Mesenchymal stem cell (in vitro differentiated cells and primary cell): ENCODE measurements at regions not wholly inside any gene's neighbourhood (a gene's known extent, or its start where the extent isn't known, plus 50 kb on each side); places are given as distances from the start of the nearest gene placed in this dataset.

Source experiments
- DNase-seq: peaks from one replicate; pipeline ENCODE4 v3.0.0-alpha.2; 2013
- H2AFZ ChIP-seq: one replicate; pipeline ENCODE4 v1.6.1; 2013; ENCODE audit warnings: low read depth, mild to moderate bottlenecking, control low read depth, inconsistent platforms, low read length, moderate library complexity
- H2AK5ac ChIP-seq: 2 replicates; pipeline ENCODE4 v1.6.1; 2013; ENCODE audit warnings: low read length, moderate library complexity, mild to moderate bottlenecking, inconsistent platforms; ENCODE audit not compliant: severe bottlenecking
- H2BK120ac ChIP-seq: one replicate; pipeline ENCODE4 v1.6.1; 2013; ENCODE audit warnings: low read depth, mild to moderate bottlenecking, inconsistent platforms, low read length, moderate library complexity
- H2BK12ac ChIP-seq, 2 experiments: one replicate each; pipeline ENCODE4 v1.6.1; 2013; ENCODE audit warnings: inconsistent platforms in 2 of 2, low read length in 2 of 2, mild to moderate bottlenecking in 2 of 2, moderate library complexity in 2 of 2, control low read depth in 1 of 2
- H2BK15ac ChIP-seq: one replicate; pipeline ENCODE4 v1.6.1; 2013; ENCODE audit warnings: mild to moderate bottlenecking, low read depth, inconsistent platforms; ENCODE audit not compliant: poor library complexity, severe bottlenecking
- H2BK5ac ChIP-seq: 2 replicates; pipeline ENCODE4 v1.6.1; 2013; ENCODE audit warnings: low read depth, mild to moderate bottlenecking, low read length, control low read depth, inconsistent platforms; ENCODE audit not compliant: poor library complexity, severe bottlenecking
- H3K14ac ChIP-seq, 2 experiments: one replicate each; pipeline ENCODE4 v1.6.1; 2013; ENCODE audit warnings: inconsistent platforms in 2 of 2, low read length in 2 of 2, control low read depth in 1 of 2, mild to moderate bottlenecking in 1 of 2, moderate library complexity in 1 of 2
- H3K18ac ChIP-seq, 2 experiments: one replicate each; pipeline ENCODE4 v1.6.1; 2013; ENCODE audit warnings: inconsistent platforms in 2 of 2, low read length in 2 of 2, control low read depth in 1 of 2, low read depth in 1 of 2, mild to moderate bottlenecking in 1 of 2
- H3K23ac ChIP-seq, 2 experiments: one replicate each; pipeline ENCODE4 v1.6.1; 2013; ENCODE audit warnings: inconsistent platforms in 2 of 2, low read length in 2 of 2, mild to moderate bottlenecking in 2 of 2, moderate library complexity in 2 of 2, control low read depth in 1 of 2
- H3K27ac ChIP-seq: 2 replicates; pipeline ENCODE4 v1.5.1; 2013; ENCODE audit warnings: mild to moderate bottlenecking, moderate library complexity, low read length, control low read depth, inconsistent platforms; ENCODE audit not compliant: poor library complexity, severe bottlenecking
- H3K27me3 ChIP-seq, 2 experiments: 2 replicates each; pipeline versions ENCODE4 v1.6.1 to v1.7.0; 2013; ENCODE audit warnings: low read length in 2 of 2, mild to moderate bottlenecking in 2 of 2, moderate library complexity in 2 of 2, control low read depth in 1 of 2, inconsistent platforms in 1 of 2; ENCODE audit not compliant: control insufficient read depth in 1 of 2, insufficient read depth in 1 of 2
- H3K36me3 ChIP-seq, 2 experiments: 2 replicates each; pipeline versions ENCODE4 v1.6.1 to v1.7.0; 2013; ENCODE audit warnings: low read length in 2 of 2, control low read depth in 1 of 2, inconsistent platforms in 1 of 2, low read depth in 1 of 2, mild to moderate bottlenecking in 1 of 2; ENCODE audit not compliant: insufficient read depth in 2 of 2, control insufficient read depth in 1 of 2
- H3K4ac ChIP-seq, 2 experiments: one replicate each; pipeline ENCODE4 v1.6.1; 2013; ENCODE audit warnings: inconsistent platforms in 2 of 2, low read length in 2 of 2, mild to moderate bottlenecking in 2 of 2, moderate library complexity in 2 of 2, control low read depth in 1 of 2, low read depth in 1 of 2
- H3K4me1 ChIP-seq: 2 replicates; pipeline ENCODE4 v1.6.1; 2013; ENCODE audit warnings: low read depth, low read length, control low read depth; ENCODE audit not compliant: control insufficient read depth, insufficient read depth
- H3K4me2 ChIP-seq: 2 replicates; pipeline ENCODE4 v1.6.1; 2013; ENCODE audit warnings: low read length, mild to moderate bottlenecking, inconsistent platforms; ENCODE audit not compliant: poor library complexity, severe bottlenecking
- H3K4me3 ChIP-seq, 2 experiments: 2 replicates each; pipeline versions ENCODE4 v1.5.1 to v1.7.0; 2013; ENCODE audit warnings: low read length in 2 of 2, mild to moderate bottlenecking in 2 of 2, control low read depth in 1 of 2, low read depth in 1 of 2; ENCODE audit not compliant: insufficient read depth in 1 of 2
- H3K79me1 ChIP-seq: replicated peaks from 2 replicates; pipeline ENCODE4 v1.6.1; 2013; ENCODE audit warnings: mild to moderate bottlenecking, control low read depth, low read length, inconsistent platforms; ENCODE audit not compliant: poor library complexity, severe bottlenecking
- H3K9ac ChIP-seq: 2 replicates; pipeline ENCODE4 v1.7.0; 2013; ENCODE audit warnings: mild to moderate bottlenecking, low read length, moderate library complexity
- H3K9me3 ChIP-seq: 2 replicates; pipeline ENCODE4 v1.7.0; 2013; ENCODE audit warnings: mild to moderate bottlenecking, low read length; ENCODE audit not compliant: control insufficient read depth
- H4K8ac ChIP-seq: one replicate; pipeline ENCODE4 v1.6.1; 2013; ENCODE audit warnings: inconsistent platforms, mild to moderate bottlenecking, low read length, moderate library complexity
- H4K91ac ChIP-seq: one replicate; pipeline ENCODE4 v1.6.1; 2013; ENCODE audit warnings: mild to moderate bottlenecking, low read length, inconsistent platforms
- WGBS: methylation state at CpG from one replicate; pipeline ENCODE4 v1.1.7; 2013; ENCODE audit warnings: mixed read lengths; 5-methylcytosine and 5-hydroxymethylcytosine counted together

GRCh38 chr12:28955491-28955890 is 193.6 kb upstream of the FAR2 start:
- no peak overlapping the region for H3K23ac ChIP-seq
- H3K79me1 ChIP-seq = no peaks in the 10 kb centered on the region
- no peak overlapping the region for H2BK15ac ChIP-seq
- no peak overlapping the region for H2BK12ac ChIP-seq
- no peak overlapping the region for H3K4me2 ChIP-seq
- DNase-seq = no peak
- WGBS = 86% methylated on average over 2 of the region's 2 CpGs
- H3K4ac ChIP-seq = no peak overlapping the region
- no peak overlapping the region for H3K27ac ChIP-seq
- H4K91ac ChIP-seq = no peak overlapping the region
- no peak overlapping the region for H3K18ac ChIP-seq
- no peak overlapping the region for H4K8ac ChIP-seq
- H3K36me3 ChIP-seq = no peaks in the 10 kb centered on the region
- no peaks in the 10 kb centered on the region for H3K4me1 ChIP-seq
- H3K27me3 ChIP-seq = no peaks in the 10 kb centered on the region
- no peak overlapping the region for H2AFZ ChIP-seq
- H3K4me3 ChIP-seq = no peak overlapping the region
- H2BK120ac ChIP-seq = no peak overlapping the region
- peak overlapping the region; percentile 49 for H3K9ac ChIP-seq
- H2BK5ac ChIP-seq = no peak overlapping the region
- H3K9me3 ChIP-seq = no peaks in the 10 kb centered on the region
- no peak overlapping the region for H2AK5ac ChIP-seq
- no peak overlapping the region for H3K14ac ChIP-seq

DNA sequence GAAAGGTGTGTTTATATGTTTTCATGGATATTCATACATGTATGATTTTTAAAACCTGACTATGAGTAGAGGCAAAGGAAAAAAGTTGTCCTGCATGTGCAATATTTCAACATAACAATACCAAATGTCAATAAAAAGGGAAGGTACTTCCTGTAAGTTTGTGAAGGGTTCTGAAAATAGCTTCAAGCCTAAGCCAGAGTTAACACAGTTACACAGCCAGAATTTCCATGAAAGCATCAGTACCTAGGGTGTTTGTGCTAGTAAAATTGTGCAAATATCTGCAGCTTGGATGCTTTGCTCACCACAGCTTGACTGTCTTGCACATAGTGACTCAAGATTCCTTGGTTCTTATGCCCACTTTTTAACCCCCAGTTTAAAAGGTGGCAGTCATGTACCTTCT is 193.1 kb upstream of the FAR2 start:
- Histone ChIP-seq H3K4me3 (no peak overlapping the region), H3K14ac (no peak overlapping the region), H2BK120ac (no peak overlapping the region), H3K9ac (peak overlapping the region; percentile 49), H3K36me3 (no peaks in the 10 kb centered on the region), H3K4ac (no peak overlapping the region), H2BK5ac (no peak overlapping the region), H3K4me2 (no peak overlapping the region), H3K23ac (no peak overlapping the region), H2BK12ac (no peak overlapping the region), H3K4me1 (no peaks in the 10 kb centered on the region), H3K9me3 (no peaks in the 10 kb centered on the region), H3K18ac (no peak overlapping the region), H3K27me3 (no peaks in the 10 kb centered on the region), H3K79me1 (no peaks in the 10 kb centered on the region), H3K27ac (no peak overlapping the region), H4K8ac (no peak overlapping the region), H4K91ac (no peak overlapping the region), H2BK15ac (no peak overlapping the region), H2AFZ (no peak overlapping the region), H2AK5ac (no peak overlapping the region)
- no peak for DNase-seq

- H3K23ac ChIP-seq = no peak overlapping the region
- WGBS = 89% methylated on average over 1 of the region's 2 CpGs
- H3K4me3 ChIP-seq = peak overlapping the region in 1 of 2 experiments; percentile 36
- no peak overlapping the region for H3K4ac ChIP-seq
- no peak overlapping the region for H2AK5ac ChIP-seq
- peak overlapping the region; percentile 79 for H3K9ac ChIP-seq
- H3K27ac ChIP-seq = no peak overlapping the region
- H3K9me3 ChIP-seq = no peaks in the 10 kb centered on the region
- H2AFZ ChIP-seq = no peak overlapping the region
- no peak overlapping the region for H2BK15ac ChIP-seq
- H2BK120ac ChIP-seq = no peak overlapping the region
- H4K91ac ChIP-seq = no peak overlapping the region
- H3K27me3 ChIP-seq = no peaks in the 10 kb centered on the region
- no peak overlapping the region for H4K8ac ChIP-seq
- H3K4me2 ChIP-seq = no peak overlapping the region
- no peaks in the 10 kb centered on the region for H3K4me1 ChIP-seq
- no peak overlapping the region for H3K14ac ChIP-seq
- no peaks in the 10 kb centered on the region for H3K36me3 ChIP-seq
- no peak overlapping the region for H3K18ac ChIP-seq
- no peak for DNase-seq
- no peak overlapping the region for H2BK5ac ChIP-seq
- H3K79me1 ChIP-seq = no peaks in the 10 kb centered on the region
- no peak overlapping the region for H2BK12ac ChIP-seq
These were observed 190.4 kb upstream of the FAR2 start for GRCh38 chr12:28958553-28959195.

GRCh38 chr12:28961948-28962384 is 187.1 kb upstream of the FAR2 start:
- Histone ChIP-seq H3K4me1 (no peaks in the 10 kb centered on the region), H3K14ac (no peak overlapping the region), H2BK120ac (no peak overlapping the region), H2BK5ac (no peak overlapping the region), H2AK5ac (no peak overlapping the region), H3K27ac (no peak overlapping the region), H3K36me3 (no peaks in the 10 kb centered on the region), H3K79me1 (no peaks in the 10 kb centered on the region), H3K23ac (no peak overlapping the region), H3K4me3 (no peak overlapping the region), H3K4me2 (no peak overlapping the region), H3K9ac (peak overlapping the region; percentile 77), H3K4ac (no peak overlapping the region), H3K18ac (no peak overlapping the region), H3K9me3 (no peaks in the 10 kb centered on the region), H4K8ac (no peak overlapping the region), H3K27me3 (no peaks in the 10 kb centered on the region), H2AFZ (no peak overlapping the region), H2BK15ac (no peak overlapping the region), H4K91ac (no peak overlapping the region), H2BK12ac (no peak overlapping the region)
- whole genome bisulfite sequencing = no CpG with 5 or more reads among the region's 1 CpG
- DNase-seq = no peak
